ENCODE measurements at regions not wholly inside any gene's neighbourhood (a gene's known extent, or its start where the extent isn't known, plus 50 kb on each side); places are given as distances from the start of the nearest gene placed in this dataset.

DNA sequence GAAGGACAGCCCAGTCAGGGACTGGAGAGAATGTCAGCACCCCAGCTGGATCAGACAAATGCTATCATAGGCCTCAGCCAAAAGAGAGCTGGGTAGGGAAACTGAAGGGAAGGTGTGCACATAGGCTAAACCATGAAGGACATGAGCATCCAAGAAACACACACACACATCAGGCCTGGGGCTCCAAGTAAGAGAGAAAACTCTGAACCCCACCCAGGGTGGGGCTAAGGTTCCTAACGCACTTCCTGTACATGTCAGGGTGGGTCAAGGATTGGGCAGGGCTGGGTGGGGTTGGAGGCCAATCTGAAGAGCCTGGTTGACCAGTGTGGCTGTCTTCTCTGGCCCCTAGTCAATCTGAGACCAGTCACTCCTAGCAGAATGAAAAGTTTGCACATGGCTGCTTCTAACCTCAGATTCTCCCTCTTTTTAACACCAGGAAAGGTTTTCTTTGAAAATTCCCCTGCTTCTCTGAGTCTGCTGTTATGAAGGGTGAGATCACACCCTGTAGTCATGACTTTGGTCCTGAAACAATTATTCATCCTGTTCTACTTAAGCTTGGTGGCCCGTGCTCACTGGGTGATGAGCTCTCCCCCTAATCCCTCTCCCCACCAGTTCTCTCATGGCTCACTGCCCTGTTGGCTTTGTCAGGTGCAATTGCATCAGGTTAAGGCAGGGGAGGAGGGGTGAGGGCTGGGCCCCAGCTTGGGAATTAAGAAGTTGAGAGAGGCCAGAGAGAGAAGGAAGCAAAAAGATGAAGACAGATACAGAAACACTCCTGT, 88.4 kb downstream of the MAFB start:
- TF ChIP-seq EZH2 (IDR thresholded peaks at IDR 0.05; ENCODE audit: insufficient read depth, poor library complexity, severe bottlenecking), result no peak
- no peak for TF ChIP-seq EZH2phosphoT487 (IDR thresholded peaks at IDR 0.05; ENCODE audit: insufficient read depth, low read depth)
